SK-N-SH (cell line): ENCODE measurements at regions not wholly inside any gene's neighbourhood (a gene's known extent, or its start where the extent isn't known, plus 50 kb on each side); places are given as distances from the start of the nearest gene placed in this dataset.

Experiments used
- CTCF ChIA-PET: fragments of 300-600, 350-600 bp; formaldehyde crosslinking; extraction: SDS; loops from one replicate; lab custom pipeline; 2021; lab: Yijun Ruan, JAX
- POLR2A ChIA-PET: fragments of 350-600 bp; sonication (Branson Sonifier 250); formaldehyde crosslinking; extraction: SDS; loops from one replicate; lab custom pipeline; 2020; ENCODE audit warnings: antibody characterized with exemption, inconsistent platforms; lab: Yijun Ruan, JAX
- DNase-seq: peaks from one replicate; pipeline ENCODE4 v3.0.0; 2012
- H2AFZ ChIP-seq: fragments of 200-600 bp; sonication (generic); 2 replicates; pipeline ENCODE4 v1.8.1; 2016; ENCODE audit warnings: antibody characterized with exemption, mild to moderate bottlenecking, low read depth
- H3F3A ChIP-seq: fragments of 200-600 bp; sonication (generic); replicated peaks from 2 replicates; pipeline ENCODE3; 2016; ENCODE audit warnings: antibody characterized with exemption, mild to moderate bottlenecking; ENCODE audit not compliant: insufficient read depth
- H3K27ac ChIP-seq, 2 experiments: fragments of 200-500 bp in 1 of 2; fragments of 200-600 bp in 1 of 2; sonication (Bioruptor generic) in 1 of 2; sonication (generic), shearing (Covaris generic) in 1 of 2; 2 replicates each; pipeline versions ENCODE4 v1.5.1 to v1.6.1; 2014 to 2016; ENCODE audit warnings: low read depth in 2 of 2, inconsistent platforms in 1 of 2, low read length in 1 of 2, mild to moderate bottlenecking in 1 of 2, mixed read lengths in 1 of 2
- H3K27me3 ChIP-seq: fragments of 200-600 bp; sonication (generic), shearing (Covaris generic); 2 replicates; pipeline ENCODE4 v1.6.1; 2016; ENCODE audit warnings: mixed run types; ENCODE audit not compliant: insufficient read depth
- H3K36me3 ChIP-seq, 2 experiments: fragments of 200-500 bp in 1 of 2; fragments of 200-600 bp in 1 of 2; sonication (Bioruptor generic) in 1 of 2; sonication (generic) in 1 of 2; replicated peaks in 1 of 2; 2 replicates each; pipeline versions ENCODE3 to v1.5.1; 2014 to 2016; ENCODE audit warnings: low read length in 1 of 2, mild to moderate bottlenecking in 1 of 2; ENCODE audit not compliant: insufficient read depth in 2 of 2, control insufficient read depth in 1 of 2
- H3K4me1 ChIP-seq, 2 experiments: fragments of 200-500 bp in 1 of 2; fragments of 200-600 bp in 1 of 2; sonication (Bioruptor generic) in 1 of 2; sonication (generic), shearing (Covaris generic) in 1 of 2; 2 replicates each; pipeline versions ENCODE4 v1.5.1 to v1.6.1; 2014 to 2016; ENCODE audit warnings: low read depth in 1 of 2, low read length in 1 of 2, mixed run types in 1 of 2; ENCODE audit not compliant: insufficient read depth in 2 of 2, control insufficient read depth in 1 of 2
- H3K4me2 ChIP-seq: fragments of 200-600 bp; sonication (generic), shearing (Covaris generic); 2 replicates; pipeline ENCODE4 v1.6.1; 2017; ENCODE audit warnings: mixed run types
- H3K4me3 ChIP-seq, 2 experiments: fragments of 200-500 bp in 1 of 2; fragments of 200-600 bp in 1 of 2; sonication (Bioruptor generic) in 1 of 2; sonication (generic), shearing (Covaris generic) in 1 of 2; 2 replicates each; pipeline versions ENCODE4 v1.5.1 to v1.8.1; 2014 to 2016; ENCODE audit warnings: low read depth in 2 of 2, inconsistent platforms in 1 of 2, low read length in 1 of 2, mild to moderate bottlenecking in 1 of 2, mixed read lengths in 1 of 2, moderate library complexity in 1 of 2
- H3K79me2 ChIP-seq: fragments of 200-600 bp; sonication (generic); 2 replicates; pipeline ENCODE4 v1.8.1; 2017; ENCODE audit warnings: mild to moderate bottlenecking; ENCODE audit not compliant: insufficient read depth
- H3K9ac ChIP-seq: fragments of 200-600 bp; sonication (generic); 2 replicates; pipeline ENCODE4 v1.6.1; 2017; ENCODE audit warnings: mixed run types
- H3K9me2 ChIP-seq: fragments of 200-600 bp; sonication (generic); 2 replicates; pipeline ENCODE4 v1.6.1; 2017; ENCODE audit warnings: mixed run types
- H3K9me3 ChIP-seq: fragments of 200-600 bp; sonication (generic); 2 replicates; pipeline ENCODE4 v1.6.1; 2017; ENCODE audit warnings: mixed run types, mild to moderate bottlenecking, moderate library complexity
- H4K20me1 ChIP-seq: fragments of 200-600 bp; sonication (generic); 2 replicates; pipeline ENCODE4 v1.6.1; 2017; ENCODE audit warnings: mild to moderate bottlenecking, mixed run types; ENCODE audit not compliant: insufficient read depth
- CTCF ChIP-seq: fragments of 200-600 bp; sonication (generic); IDR thresholded peaks from 2 replicates; pipeline ENCODE4 v1.6.1; 2017; ENCODE audit warnings: antibody characterized with exemption, mild to moderate bottlenecking, moderate library complexity
- EZH2phosphoT487 ChIP-seq: fragments of 200-600 bp; sonication (generic); IDR thresholded peaks from 2 replicates; pipeline ENCODE4 v1.6.1; 2017; ENCODE audit warnings: low read depth, mixed run types, mild to moderate bottlenecking, antibody characterized with exemption, moderate library complexity, borderline replicate concordance
- GABPA ChIP-seq: IDR thresholded peaks from 2 replicates; pipeline ENCODE4 v1.4.0; 2012; ENCODE audit warnings: low read depth, mild to moderate bottlenecking
- GATA2 ChIP-seq: sonication (generic); formaldehyde crosslinking; IDR thresholded peaks from 2 replicates; pipeline ENCODE4 v1.5.0; 2020; ENCODE audit warnings: mild to moderate bottlenecking, missing genetic modification reagents
- JUND ChIP-seq: IDR thresholded peaks from 2 replicates; pipeline ENCODE4 v1.4.0; 2012
- MEF2A ChIP-seq: IDR thresholded peaks from 2 replicates; pipeline ENCODE4 v1.4.0; 2012; ENCODE audit warnings: low read depth, borderline replicate concordance
- MXI1 ChIP-seq: IDR thresholded peaks from 2 replicates; pipeline ENCODE4 v1.6.1; 2012; ENCODE audit warnings: mild to moderate bottlenecking, low read depth, low read length, improper control_type of control experiment
- NFIC ChIP-seq: IDR thresholded peaks from 2 replicates; pipeline ENCODE4 v1.4.0; 2012; ENCODE audit warnings: borderline replicate concordance
- NRF1 ChIP-seq: IDR thresholded peaks from 2 replicates; pipeline ENCODE4 v1.6.1; 2012; ENCODE audit warnings: low read depth, mild to moderate bottlenecking, low read length
- PBX3 ChIP-seq: IDR thresholded peaks from 2 replicates; pipeline ENCODE4; 2012
- RCOR1 ChIP-seq: fragments of 150-350 bp; IDR thresholded peaks from 2 replicates; pipeline ENCODE4 v1.6.1; 2017; ENCODE audit warnings: antibody characterized with exemption, low read length
- RFX5 ChIP-seq: IDR thresholded peaks from 2 replicates; pipeline ENCODE4 v1.6.1; 2012; ENCODE audit warnings: mild to moderate bottlenecking, improper control_type of control experiment, low read length
- RXRA ChIP-seq: IDR thresholded peaks from 2 replicates; pipeline ENCODE4 v1.4.0; 2012; ENCODE audit warnings: low read depth, mild to moderate bottlenecking, borderline replicate concordance
- SIN3A ChIP-seq: IDR thresholded peaks from 2 replicates; pipeline ENCODE4 v1.6.1; 2012; ENCODE audit warnings: low read depth, mild to moderate bottlenecking, low read length, moderate library complexity, borderline replicate concordance
- SMC3 ChIP-seq: IDR thresholded peaks from 2 replicates; pipeline ENCODE4 v1.6.1; 2012; ENCODE audit warnings: low read depth, low read length, improper control_type of control experiment
- TEAD4 ChIP-seq: IDR thresholded peaks from 2 replicates; pipeline ENCODE4 v1.4.0; 2012; ENCODE audit warnings: mild to moderate bottlenecking, borderline replicate concordance; ENCODE audit not compliant: insufficient read depth
- YY1 ChIP-seq: IDR thresholded peaks from 2 replicates; pipeline ENCODE4 v1.4.0; 2012; ENCODE audit warnings: low read depth, mild to moderate bottlenecking
- WGBS: methylation state at CpG from one replicate; pipeline ENCODE4 v1.1.6; 2017; ENCODE audit warnings: low lambda C conversion rate; 5-methylcytosine and 5-hydroxymethylcytosine counted together
- TF ChIP-seq, protein P1 (sequence below): fragments of 150-350 bp; IDR thresholded peaks from 2 replicates; pipeline ENCODE4 v1.6.1; 2017; ENCODE audit warnings: antibody characterized with exemption, low read length, low read depth, borderline replicate concordance
- TF ChIP-seq, protein P2 (sequence below): IDR thresholded peaks from 2 replicates; pipeline ENCODE4 v1.4.0; 2012; ENCODE audit warnings: low read depth, borderline replicate concordance

- no peaks in the 10 kb centered on the region for H3K9me3 ChIP-seq
- H3K4me1 ChIP-seq, result no peaks in the 10 kb centered on the region
- no peaks in the 10 kb centered on the region for H3K36me3 ChIP-seq
- POLR2A ChIA-PET, result no interaction called here
- DNase-seq, result no peak
- TF ChIP-seq SIN3A (no peak), NRF1 (no peak), TEAD4 (no peak), CTCF (no peak), NFIC (no peak), GABPA (no peak), YY1 (no peak), RXRA (no peak), EZH2phosphoT487 (no peak), MEF2A (no peak), JUND (no peak), MXI1 (no peak), GATA2 (CRISPR knock-in tag) (no peak), RFX5 (no peak), SMC3 (no peak), RCOR1 (no peak), PBX3 (no peak)
- TF ChIP-seq, protein P1, sequence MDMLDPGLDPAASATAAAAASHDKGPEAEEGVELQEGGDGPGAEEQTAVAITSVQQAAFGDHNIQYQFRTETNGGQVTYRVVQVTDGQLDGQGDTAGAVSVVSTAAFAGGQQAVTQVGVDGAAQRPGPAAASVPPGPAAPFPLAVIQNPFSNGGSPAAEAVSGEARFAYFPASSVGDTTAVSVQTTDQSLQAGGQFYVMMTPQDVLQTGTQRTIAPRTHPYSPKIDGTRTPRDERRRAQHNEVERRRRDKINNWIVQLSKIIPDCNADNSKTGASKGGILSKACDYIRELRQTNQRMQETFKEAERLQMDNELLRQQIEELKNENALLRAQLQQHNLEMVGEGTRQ, result no peak
- TF ChIP-seq, protein P2, sequence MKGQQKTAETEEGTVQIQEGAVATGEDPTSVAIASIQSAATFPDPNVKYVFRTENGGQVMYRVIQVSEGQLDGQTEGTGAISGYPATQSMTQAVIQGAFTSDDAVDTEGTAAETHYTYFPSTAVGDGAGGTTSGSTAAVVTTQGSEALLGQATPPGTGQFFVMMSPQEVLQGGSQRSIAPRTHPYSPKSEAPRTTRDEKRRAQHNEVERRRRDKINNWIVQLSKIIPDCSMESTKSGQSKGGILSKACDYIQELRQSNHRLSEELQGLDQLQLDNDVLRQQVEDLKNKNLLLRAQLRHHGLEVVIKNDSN, result no peak
- H3K4me2 ChIP-seq, result no peak overlapping the region
- CTCF ChIA-PET, result interaction anchor here (1.3 kb wide), 1 partner anchor 11 kb away, joined by 5 read pairs; no protein-coding TSS in a partner anchor
- H3K9me2 ChIP-seq, result no peaks in the 10 kb centered on the region
- H3K27ac ChIP-seq, result no peak overlapping the region
- WGBS, result 12% methylated on average over 1 of the region's 1 CpG
- H3K79me2 ChIP-seq, result no peaks in the 10 kb centered on the region
- H3F3A ChIP-seq, result no peaks in the 10 kb centered on the region
- no peaks in the 10 kb centered on the region for H3K27me3 ChIP-seq
- H2AFZ ChIP-seq, result no peak overlapping the region
- H3K4me3 ChIP-seq, result no peak overlapping the region
- H3K9ac ChIP-seq, result no peak overlapping the region
- H4K20me1 ChIP-seq, result no peaks in the 10 kb centered on the region
Measured at GRCh38 chr4:167715176-167715575, 377.2 kb upstream of the ANXA10 start.
